GM21528 (cell line): ENCODE measurements at regions not wholly inside any gene's neighbourhood (a gene's known extent, or its start where the extent isn't known, plus 50 kb on each side); places are given as distances from the start of the nearest gene placed in this dataset.

ENCODE experiments used
- ATAC-seq: cut with Tn5 transposase; IDR thresholded peaks from one replicate; pipeline ENCODE4 v1.9.1; 2021; ENCODE audit warnings: mild to moderate bottlenecking, moderate library complexity; ENCODE audit not compliant: unreplicated experiment, low FRiP score

DNA sequence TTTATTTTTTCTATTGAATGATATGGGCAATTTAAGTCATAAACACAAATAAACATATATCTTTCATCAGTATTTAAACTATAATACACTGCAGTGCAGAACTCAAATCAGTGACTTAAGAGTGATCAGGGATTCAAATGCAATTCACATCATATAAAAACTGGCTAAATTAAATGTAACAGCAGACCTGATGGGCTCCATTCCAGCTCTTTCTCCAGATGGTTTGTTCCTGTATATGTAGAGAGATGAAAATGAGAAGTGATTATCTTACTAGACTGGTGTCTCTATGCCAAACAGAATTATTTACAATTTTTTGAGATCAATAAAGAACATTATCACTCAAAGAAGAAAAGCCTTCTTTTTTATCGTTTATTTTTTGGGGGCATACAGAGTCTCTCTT is 568.8 kb upstream of the ADARB2 start:
- ATAC-seq, result no peak

GRCh38 chr10:2303169-2303568 is 565.8 kb upstream of the ADARB2 start:
- no peak for ATAC-seq

DNA sequence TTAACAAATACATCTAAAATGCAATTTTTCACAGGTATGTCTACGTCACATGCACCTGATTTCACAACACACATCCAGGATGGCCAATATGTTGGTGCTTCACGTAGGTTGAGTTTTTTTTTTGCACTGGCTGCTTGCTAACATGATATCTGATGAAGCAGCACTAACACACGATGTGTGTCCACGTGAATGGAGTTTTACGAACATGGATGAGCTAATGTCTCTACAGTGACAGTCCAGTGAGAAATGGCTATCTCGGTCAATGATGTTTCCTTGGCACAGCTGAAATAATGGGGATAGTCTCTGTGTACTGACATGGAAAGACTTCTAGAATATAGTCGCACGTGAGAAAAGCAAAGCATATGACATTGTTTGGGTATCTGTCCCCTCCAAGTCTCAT is 563.9 kb upstream of the ADARB2 start:
- no peak for ATAC-seq

DNA sequence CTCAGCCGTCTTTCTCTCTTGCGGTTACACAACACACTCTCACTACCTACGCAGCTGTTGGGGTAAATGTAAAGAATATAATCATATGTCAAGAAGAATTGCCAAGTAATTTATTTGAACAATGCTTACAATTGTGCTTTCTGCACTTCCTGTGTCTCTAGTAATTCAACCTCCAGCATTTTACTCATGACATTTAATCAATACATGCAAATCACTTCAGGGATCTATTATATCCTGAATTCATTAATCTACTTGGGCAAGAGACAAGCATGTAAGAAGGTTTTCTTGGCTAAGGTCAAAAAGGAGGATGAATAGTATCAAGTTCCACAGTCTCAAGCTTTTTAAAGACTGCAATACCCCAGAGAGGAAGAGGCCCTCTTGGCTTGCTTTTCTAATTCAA is 562.9 kb upstream of the ADARB2 start:
- no peak for ATAC-seq

DNA sequence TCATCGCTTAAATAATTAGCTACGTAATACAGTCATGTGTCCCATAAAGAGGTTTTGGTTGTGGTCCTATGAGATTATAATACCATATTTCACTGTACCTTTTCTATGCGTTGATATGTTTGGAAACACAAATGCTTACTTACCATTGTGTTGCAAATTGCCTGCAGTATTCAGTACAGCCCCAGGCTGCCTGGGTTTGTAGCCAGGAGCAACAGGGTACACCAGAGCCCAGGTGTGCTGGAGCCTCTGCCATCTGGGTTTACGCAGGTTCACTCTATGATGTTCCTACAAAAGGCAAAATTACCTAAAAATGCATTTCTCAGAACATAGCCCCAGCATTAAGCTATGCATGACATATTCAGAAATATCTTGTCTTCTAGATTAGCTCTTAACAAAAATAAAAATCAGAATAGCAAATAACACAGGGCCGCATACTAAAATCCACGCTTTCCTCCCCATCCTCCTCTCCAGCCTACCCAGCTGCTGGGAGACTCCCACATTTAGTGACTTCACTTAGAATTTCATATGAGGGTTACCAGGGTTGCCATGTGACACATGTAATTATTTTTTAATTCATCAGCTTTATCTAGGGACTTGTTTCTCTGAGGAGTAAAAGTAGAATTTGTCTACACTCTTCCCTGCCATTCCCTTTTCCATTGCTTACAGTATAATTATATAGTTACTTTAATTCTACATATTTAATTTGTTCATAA is 559.0 kb upstream of the ADARB2 start:
- no peak for ATAC-seq

DNA sequence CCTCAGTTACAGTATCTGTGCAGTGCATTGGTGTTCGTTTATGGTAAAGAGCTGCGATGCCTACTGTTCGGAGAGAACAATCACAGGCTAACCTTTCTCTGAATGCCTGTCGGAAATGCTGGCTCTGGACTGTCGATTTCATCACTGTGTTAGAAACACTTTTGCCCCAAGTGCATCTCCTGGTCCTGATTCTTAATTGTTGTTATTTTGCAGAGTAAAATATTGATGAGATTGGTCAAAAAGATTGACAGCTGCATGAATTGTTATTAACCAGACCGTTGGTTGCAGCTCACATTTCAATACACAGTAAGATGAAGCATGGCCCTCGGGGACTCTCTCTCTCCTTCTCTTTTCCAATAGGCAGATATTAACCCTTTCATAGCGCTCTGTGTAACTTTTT is 557.4 kb upstream of the ADARB2 start:
- no peak for ATAC-seq

DNA sequence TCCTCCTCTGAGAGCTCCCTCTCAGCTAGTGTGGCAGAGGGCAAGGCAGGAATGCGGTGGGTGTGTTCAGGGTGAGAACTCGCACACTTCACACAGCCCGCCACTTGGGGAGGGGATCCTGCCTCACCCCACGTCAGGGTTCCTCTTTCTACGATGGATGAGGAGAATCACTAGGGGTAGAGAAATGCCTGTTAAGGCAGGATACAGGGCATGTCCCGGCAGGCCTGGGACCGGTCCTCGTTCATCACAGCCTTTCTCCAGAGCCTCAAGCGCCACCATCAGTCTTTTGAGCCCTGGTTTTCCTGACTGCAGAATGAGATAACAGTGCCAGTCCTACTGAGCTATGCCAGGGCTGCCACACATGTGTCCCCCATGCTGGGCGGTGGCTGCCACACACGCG is 546.7 kb upstream of the ADARB2 start:
- ATAC-seq, result no peak

DNA sequence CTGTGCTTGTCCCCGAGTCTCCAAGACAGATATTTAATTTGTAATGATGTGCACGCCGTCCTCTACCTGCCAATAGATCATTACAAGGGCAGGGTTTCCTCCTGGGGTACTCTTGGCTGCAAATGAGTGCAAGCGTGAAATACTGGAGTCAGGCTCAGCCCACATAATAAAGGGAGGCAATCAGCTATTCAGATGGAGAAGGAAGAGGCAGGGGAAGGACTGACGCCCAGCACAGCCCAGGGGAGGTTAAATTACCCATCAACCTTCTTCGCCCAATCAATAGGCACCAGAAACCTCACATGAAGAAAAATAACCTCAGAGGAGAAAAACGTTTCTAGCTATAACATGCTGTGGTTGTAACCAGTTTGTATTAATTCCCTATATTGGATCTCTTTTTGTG is 544.9 kb upstream of the ADARB2 start:
- ATAC-seq, result no peak

DNA sequence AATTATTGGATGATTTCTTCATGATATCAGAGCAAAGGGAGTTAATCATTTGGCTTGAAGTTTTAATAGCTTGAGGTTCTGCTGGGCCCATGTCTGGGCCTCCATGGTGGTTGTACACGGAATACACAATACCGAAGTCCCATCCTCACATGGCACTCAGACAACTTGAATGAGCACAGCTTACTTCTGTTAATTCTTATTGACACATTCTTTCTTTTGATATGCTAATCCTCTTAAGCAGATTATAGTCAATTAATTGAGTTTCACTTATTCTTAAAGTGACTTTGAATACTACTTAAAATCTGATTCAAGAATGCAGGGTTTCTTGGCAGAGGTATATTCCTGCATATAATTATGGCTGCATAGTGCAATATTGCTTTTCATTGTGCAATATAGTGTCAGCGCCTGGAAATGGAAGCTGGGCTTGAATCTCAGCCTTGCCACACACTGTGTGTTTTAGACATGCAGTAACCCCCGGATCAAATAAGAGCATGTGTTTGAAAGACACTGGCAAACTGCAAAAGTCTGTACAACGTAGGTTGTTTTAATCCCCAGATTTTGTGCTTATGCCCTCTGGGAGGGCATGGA is 543.5 kb upstream of the ADARB2 start:
- no peak for ATAC-seq

- ATAC-seq, result no peak
These were observed 542.4 kb upstream of the ADARB2 start for GRCh38 chr10:2279711-2280110.

DNA sequence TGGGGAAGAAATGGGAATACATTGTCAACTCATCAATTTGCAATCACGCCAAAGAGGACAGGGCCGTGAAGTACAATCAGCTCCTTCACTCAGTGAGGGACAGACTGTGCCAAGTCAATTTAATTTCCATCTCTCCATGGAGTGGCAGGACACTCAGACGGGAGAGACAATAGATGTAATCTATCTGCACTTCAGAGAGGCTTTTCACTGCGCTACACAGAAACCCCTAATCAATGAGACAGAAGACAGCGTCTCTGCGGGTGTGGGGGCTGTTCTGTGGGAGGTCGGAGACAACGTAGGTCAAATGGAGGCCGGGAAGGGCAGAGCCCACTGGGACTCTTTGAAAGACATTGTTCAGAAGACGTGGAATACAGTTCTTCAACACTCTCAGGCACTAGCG is 541.0 kb upstream of the ADARB2 start:
- ATAC-seq, result no peak

DNA sequence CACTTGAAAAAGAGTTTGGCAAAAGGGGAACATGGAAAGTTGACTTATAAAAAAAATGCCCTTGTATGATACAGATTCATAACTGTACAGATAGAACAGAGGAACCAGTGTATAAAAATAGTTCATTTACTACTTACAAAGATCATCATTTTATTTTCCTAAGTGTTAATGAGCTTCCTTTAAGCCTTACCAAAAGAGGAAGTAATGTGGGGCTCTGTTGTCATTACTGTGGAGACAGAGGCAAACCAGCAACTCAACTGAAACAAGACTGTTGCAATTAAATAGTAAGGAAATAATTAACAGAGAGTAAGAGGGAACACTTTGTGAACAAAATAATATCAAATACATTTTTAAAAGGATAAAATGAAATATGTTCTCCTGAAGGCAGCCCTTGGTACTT is 526.2 kb upstream of the ADARB2 start:
- no peak for ATAC-seq

GRCh38 chr10:2262878-2263277 is 525.6 kb upstream of the ADARB2 start:
- ATAC-seq, result no peak

- no peak for ATAC-seq
These were observed 525.0 kb upstream of the ADARB2 start for GRCh38 chr10:2262333-2262732.

DNA sequence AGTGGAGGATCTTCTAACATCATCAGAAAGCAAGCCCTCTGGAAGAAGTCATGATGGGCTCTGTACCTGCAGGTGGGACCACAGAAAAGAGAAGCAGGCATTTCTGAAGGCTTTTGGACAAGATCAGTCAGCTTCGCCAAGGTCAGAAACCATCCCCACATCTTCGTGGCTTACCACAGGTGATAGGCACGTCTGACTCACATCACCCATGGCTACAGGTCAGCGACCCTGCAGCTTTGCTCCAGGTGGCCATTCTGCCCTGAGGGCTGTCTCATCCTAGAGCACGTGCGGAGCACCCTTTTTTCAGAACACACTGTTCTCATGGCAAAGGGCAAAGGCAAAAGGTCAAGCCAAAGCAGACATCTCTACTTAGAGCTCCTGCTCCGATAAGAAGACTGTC is 518.9 kb upstream of the ADARB2 start:
- no peak for ATAC-seq

- ATAC-seq, result no peak
These were observed 514.8 kb upstream of the ADARB2 start for GRCh38 chr10:2252096-2252495.

- ATAC-seq, result no peak
These were observed 514.3 kb upstream of the ADARB2 start for GRCh38 chr10:2251631-2252030.

DNA sequence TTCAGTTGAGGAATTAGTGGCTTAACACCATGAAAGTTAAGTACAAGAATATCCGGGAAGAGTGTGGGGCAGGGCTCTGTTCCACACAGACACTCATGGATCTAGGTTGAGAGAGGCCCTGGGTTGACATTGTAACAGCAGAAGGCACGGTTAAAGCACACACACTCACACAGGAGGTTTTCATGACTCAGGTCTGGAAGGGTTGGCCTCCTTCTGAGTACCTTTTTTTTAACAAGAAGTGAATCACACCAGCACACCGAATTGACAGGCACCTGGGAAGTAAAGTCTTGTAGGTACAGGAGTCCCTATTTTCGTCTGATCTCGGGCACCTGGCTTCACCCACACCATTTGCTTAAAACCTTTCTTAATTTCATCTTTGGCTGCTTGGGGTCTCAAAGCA is 509.4 kb upstream of the ADARB2 start:
- no peak for ATAC-seq

- ATAC-seq, result no peak
These were observed 508.3 kb upstream of the ADARB2 start for GRCh38 chr10:2245580-2245979.

GRCh38 chr10:2244471-2244870 is 507.1 kb upstream of the ADARB2 start:
- ATAC-seq, result no peak

DNA sequence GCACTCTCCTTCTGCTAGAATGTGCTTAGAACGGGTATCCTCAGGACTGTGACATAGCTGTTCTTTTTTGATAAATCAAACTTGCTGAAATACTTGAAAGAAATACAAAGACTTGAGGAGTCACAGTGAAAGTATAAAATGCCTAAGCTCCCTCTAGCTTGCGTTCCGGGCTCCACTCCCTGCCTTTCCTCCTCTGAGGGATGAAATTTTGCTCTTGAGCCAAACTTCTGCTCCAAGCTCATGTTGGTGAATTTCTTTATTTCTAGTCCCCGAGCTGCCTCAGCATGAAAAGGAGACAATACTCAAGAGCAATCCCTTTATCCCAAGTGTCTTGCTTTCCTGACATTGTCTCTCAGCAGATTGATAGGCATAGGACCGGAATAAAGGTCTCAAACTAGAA is 499.6 kb upstream of the ADARB2 start:
- ATAC-seq, result no peak

DNA sequence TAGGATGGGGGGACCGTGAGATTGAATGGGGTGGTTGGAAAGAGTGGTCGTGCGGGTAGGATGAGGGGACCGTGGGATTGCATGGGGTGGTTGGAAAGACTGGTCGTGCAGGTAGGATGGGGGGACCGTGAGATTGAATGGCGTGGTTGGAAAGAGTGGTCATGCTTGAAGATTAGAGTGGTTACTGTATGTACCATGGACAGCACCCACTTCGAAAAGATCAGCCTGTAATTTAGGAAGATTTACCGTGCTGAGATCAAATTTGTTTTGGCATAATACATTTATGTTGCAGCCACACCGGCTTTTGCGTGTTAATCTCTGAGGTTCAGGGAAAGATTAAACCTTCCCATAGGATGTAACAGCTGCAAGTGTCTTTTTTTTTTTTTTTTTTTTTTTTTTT is 495.2 kb upstream of the ADARB2 start:
- no peak for ATAC-seq

DNA sequence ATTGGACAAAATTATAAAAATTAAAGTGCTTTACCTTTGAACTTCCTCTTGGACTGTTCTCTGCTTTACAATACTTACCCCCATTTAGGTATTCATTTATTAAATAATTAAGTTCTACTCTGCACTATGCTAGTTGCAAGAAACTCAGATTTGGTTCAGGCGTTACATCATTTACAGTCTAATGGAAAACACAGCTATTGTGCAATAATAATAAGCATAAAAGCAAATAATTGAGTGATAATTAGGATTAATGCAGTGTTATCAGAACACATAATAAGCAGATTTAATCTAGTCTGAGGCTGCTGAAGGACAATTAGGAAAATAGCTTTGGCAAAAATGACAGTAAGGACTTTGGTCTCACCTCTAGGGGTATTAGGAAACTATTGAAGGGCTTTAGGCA is 493.2 kb upstream of the ADARB2 start:
- ATAC-seq, result no peak
